Parathyroid adenoma (tissue), 2 donors: ENCODE measurements at regions not wholly inside any gene's neighbourhood (a gene's known extent, or its start where the extent isn't known, plus 50 kb on each side); places are given as distances from the start of the nearest gene placed in this dataset.

ENCODE experiments used
- H2AFZ ChIP-seq: fragments of 300-600 bp; sonication (generic); one replicate; pipeline ENCODE4 v1.7.0; 2017; ENCODE audit warnings: antibody characterized with exemption, mild to moderate bottlenecking
- H3K27ac ChIP-seq: fragments of 300-600 bp; sonication (generic); one replicate; pipeline ENCODE4 v1.7.0; 2017
- H3K27me3 ChIP-seq: fragments of 300-600 bp; sonication (generic); one replicate; pipeline ENCODE4 v1.7.0; 2017; ENCODE audit warnings: low read length; ENCODE audit not compliant: control insufficient read depth, insufficient read depth
- H3K36me3 ChIP-seq: fragments of 300-600 bp; sonication (generic); one replicate; pipeline ENCODE4 v1.7.0; 2017; ENCODE audit warnings: low read length; ENCODE audit not compliant: control insufficient read depth, insufficient read depth
- H3K4me1 ChIP-seq: fragments of 300-600 bp; sonication (generic); one replicate; pipeline ENCODE4 v1.7.0; 2017; ENCODE audit warnings: control low read depth
- H3K4me2 ChIP-seq: fragments of 300-600 bp; sonication (generic); one replicate; pipeline ENCODE4 v1.7.0; 2017; ENCODE audit warnings: low read length
- H3K4me3 ChIP-seq: fragments of 300-600 bp; sonication (generic); one replicate; pipeline ENCODE4 v1.7.0; 2017; ENCODE audit warnings: low read depth, low read length
- H3K79me2 ChIP-seq: fragments of 300-600 bp; sonication (generic); one replicate; pipeline ENCODE4 v1.7.0; 2017; ENCODE audit warnings: control low read depth
- H3K9ac ChIP-seq: fragments of 300-600 bp; sonication (generic); one replicate; pipeline ENCODE4 v1.7.0; 2017; ENCODE audit warnings: mild to moderate bottlenecking
- H3K9me3 ChIP-seq: fragments of 300-600 bp; sonication (generic); one replicate; pipeline ENCODE4 v1.7.0; 2017; ENCODE audit warnings: low read length; ENCODE audit not compliant: control insufficient read depth
- CTCF ChIP-seq: fragments of 300-600 bp; sonication (generic); IDR thresholded peaks from one replicate; pipeline ENCODE4 v1.7.0; 2017; ENCODE audit warnings: antibody characterized with exemption, mild to moderate bottlenecking
- donor health status: primary hyperparathyroidism.

DNA sequence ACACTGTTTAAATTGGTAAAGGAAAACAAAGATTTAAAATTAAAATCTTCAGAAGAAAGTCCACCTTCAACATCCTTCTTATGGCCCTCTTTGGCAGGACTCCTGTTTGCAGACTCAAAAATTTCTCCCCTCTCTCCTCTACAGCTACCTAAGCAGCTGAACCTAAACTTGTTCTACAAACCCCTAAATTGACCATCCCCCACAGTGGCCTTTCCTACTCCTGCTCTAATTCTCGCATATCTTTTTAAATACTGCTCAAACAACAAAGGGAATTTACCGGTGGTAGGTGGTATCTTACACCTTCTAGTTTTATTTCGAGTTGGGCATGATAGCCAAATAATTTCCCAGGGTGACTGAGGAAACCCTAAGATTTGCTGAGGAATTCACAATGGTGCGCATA is 53.5 kb upstream of the PDC start:
- Histone ChIP-seq H3K9me3 (no peaks in the 10 kb centered on the region), H3K27ac (no peak overlapping the region), H3K79me2 (no peaks in the 10 kb centered on the region), H2AFZ (no peak overlapping the region), H3K36me3 (no peaks in the 10 kb centered on the region), H3K27me3 (no peaks in the 10 kb centered on the region), H3K4me2 (no peak overlapping the region), H3K4me3 (no peak overlapping the region), H3K4me1 (no peaks in the 10 kb centered on the region), H3K9ac (no peak overlapping the region)
- TF ChIP-seq CTCF, result no peak

- no peaks in the 10 kb centered on the region for H3K4me1 ChIP-seq
- H3K9me3 ChIP-seq, result no peaks in the 10 kb centered on the region
- no peak overlapping the region for H3K4me3 ChIP-seq
- no peak for TF ChIP-seq CTCF
- H3K4me2 ChIP-seq, result no peak overlapping the region
- no peaks in the 10 kb centered on the region for H3K27me3 ChIP-seq
- no peak overlapping the region for H3K27ac ChIP-seq
- no peaks in the 10 kb centered on the region for H3K79me2 ChIP-seq
- no peak overlapping the region for H3K9ac ChIP-seq
- H2AFZ ChIP-seq, result no peak overlapping the region
- H3K36me3 ChIP-seq, result no peaks in the 10 kb centered on the region
Measured at GRCh38 chr1:186513526-186513925, 52.6 kb upstream of the PDC start.

DNA sequence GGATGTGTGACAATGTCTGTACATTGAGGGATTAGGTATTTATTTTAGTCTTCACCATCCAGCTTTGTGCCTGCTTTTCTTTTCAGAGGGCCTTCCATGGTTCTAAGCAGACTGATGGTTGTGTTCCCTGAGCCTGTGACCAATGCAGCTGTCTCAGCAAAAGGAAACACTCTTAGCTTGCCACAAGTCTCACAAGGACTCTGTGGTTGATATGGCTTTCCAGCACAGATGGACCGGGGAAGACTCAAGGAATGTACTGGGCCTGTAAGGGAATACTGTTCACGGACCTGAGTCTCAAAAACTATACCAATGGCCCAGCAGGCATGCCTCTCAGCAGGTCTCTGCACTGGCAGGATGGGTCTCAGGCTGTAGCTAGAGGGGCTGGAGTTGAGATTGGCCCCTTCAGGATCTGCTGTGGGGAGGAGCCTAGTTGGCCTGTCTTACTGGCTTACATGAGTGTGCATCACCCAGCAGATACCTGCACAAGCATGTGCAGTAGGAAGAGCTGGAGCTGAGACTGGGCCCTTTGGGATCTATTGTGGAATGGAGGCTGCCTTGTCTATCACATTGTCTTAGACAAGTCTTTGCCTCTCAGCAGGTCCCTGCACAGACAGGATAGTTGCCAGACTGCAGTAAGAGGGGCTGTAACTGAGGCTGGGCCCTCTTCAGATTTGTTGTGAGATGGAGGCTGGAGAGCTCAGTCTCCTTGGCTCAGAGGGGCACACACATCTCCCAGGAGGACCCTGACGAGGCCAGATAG is 52.0 kb upstream of the PDC start:
- Histone ChIP-seq H3K4me3 (no peak overlapping the region), H3K4me2 (no peak overlapping the region), H2AFZ (no peak overlapping the region), H3K4me1 (no peaks in the 10 kb centered on the region), H3K9ac (no peak overlapping the region), H3K27me3 (no peaks in the 10 kb centered on the region), H3K27ac (no peak overlapping the region), H3K9me3 (no peaks in the 10 kb centered on the region), H3K79me2 (no peaks in the 10 kb centered on the region), H3K36me3 (no peaks in the 10 kb centered on the region)
- no peak for TF ChIP-seq CTCF

DNA sequence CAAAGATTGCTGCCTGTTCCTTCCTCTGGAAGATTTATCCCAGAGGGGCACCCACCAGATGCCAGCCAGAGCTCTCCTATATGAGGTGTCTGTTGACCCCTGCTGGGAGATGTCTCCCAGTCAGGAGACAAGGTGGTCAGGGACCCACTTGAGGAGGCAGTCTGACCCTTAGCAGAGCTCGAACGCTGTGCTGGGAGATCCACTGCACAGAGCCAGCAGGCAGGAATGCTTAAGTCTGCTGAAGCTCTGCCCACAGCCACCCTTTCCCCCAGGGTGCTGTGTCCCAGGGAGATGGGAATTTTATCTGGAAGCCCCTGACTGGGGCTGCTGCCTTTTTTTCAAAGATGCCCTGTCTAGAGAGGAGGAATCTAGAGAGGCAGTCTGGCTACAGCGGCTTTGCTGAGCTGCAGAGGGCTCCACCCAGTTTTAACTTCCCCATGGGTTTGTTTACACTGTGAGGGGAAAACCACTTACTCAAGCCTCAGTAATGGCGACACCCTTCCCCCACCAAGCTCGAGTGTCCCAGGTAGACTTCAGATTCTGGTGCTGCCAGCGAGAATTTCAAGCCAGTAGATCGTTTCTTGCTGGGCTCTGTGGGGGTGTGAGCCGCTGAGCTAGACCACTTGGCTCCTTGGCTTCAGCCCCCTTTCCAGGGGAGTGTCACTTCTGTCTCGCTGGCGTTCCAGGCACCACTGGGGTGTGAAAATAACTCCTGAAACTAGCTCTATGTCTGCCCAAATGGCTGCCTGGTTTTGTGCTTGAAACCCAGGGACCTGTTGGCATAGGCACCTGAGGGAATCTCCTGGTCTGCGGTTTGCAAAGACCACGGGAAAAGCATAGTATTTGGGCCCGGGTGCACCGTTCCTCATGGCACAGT is 51.1 kb upstream of the PDC start:
- no peak overlapping the region for H3K9ac ChIP-seq
- no peak overlapping the region for H2AFZ ChIP-seq
- H3K4me3 ChIP-seq, result no peak overlapping the region
- H3K36me3 ChIP-seq, result no peaks in the 10 kb centered on the region
- no peaks in the 10 kb centered on the region for H3K4me1 ChIP-seq
- no peak overlapping the region for H3K4me2 ChIP-seq
- H3K27ac ChIP-seq, result no peak overlapping the region
- no peaks in the 10 kb centered on the region for H3K79me2 ChIP-seq
- H3K9me3 ChIP-seq, result no peaks in the 10 kb centered on the region
- H3K27me3 ChIP-seq, result no peaks in the 10 kb centered on the region
- no peak for TF ChIP-seq CTCF
